Astrocyte of the cerebellum (primary cell): ENCODE measurements at regions not wholly inside any gene's neighbourhood (a gene's known extent, or its start where the extent isn't known, plus 50 kb on each side); places are given as distances from the start of the nearest gene placed in this dataset.
"Not testable (repeated sequence)": the region's sequence is repeated elsewhere in the genome, so short reads cannot be mapped to it uniquely, and the experiment has no call there.

Experiments used
- DNase-seq: peaks from one replicate; pipeline ENCODE4 v3.0.0-alpha.2; 2011; ENCODE audit warnings: low read depth
- H3K4me3 ChIP-seq: 2 replicates; pipeline ENCODE4 v1.5.1; 2011; ENCODE audit warnings: mild to moderate bottlenecking, low read depth, low read length, moderate library complexity
- CTCF ChIP-seq: IDR thresholded peaks from 2 replicates; pipeline ENCODE4 v1.5.1; 2012; ENCODE audit warnings: low read length, low read depth, moderate library complexity, mild to moderate bottlenecking; ENCODE audit errors: missing control alignments
- in situ Hi-C: cut with HindIII; loops from 2 replicates; pipeline ENCODE4 v1.10.0; 2017; ENCODE audit warnings: low sequenced_read_pairs

GRCh38 chr12:46065412-46066166, 75.2 kb upstream of the SCAF11 start:
- in situ Hi-C loops: no loop called here
- no peak for DNase-seq
- TF ChIP-seq CTCF: no peak
- H3K4me3 ChIP-seq: no peak overlapping the region

- H3K4me3 ChIP-seq: no peak overlapping the region
- no peak for TF ChIP-seq CTCF
- DNase-seq: no peak
- in situ Hi-C loops: no loop called here
Measured at GRCh38 chr12:46064548-46064947, 74.2 kb upstream of the SCAF11 start.

DNA sequence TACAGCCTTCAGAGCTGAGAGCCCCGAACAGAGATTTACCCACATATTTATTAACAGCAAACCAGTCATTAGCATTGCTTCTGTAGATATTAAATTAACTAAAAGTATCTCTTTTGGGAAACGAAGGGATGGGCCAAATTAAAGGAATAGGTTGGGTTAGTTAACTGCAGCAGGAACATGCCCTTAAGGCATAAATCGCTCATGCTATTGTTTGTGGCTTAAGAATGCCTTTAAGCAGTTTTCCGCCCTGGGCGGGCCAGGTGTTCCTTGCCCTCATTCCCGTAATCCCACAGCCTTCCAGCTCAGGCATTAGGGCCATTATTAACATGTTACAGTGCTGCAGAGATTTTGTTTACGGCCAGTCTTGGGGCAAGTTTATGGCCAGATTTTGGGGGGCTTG, 68.3 kb upstream of the SCAF11 start:
- DNase-seq, H3K4me3 ChIP-seq, in situ Hi-C loops: not testable (repeated sequence)

- no peak for DNase-seq
- in situ Hi-C loops: no loop called here
- H3K4me3 ChIP-seq: no peak overlapping the region
- no peak for TF ChIP-seq CTCF
Measured at GRCh38 chr12:46050805-46051204, 60.4 kb upstream of the SCAF11 start.

GRCh38 chr12:46049665-46050064, 59.3 kb upstream of the SCAF11 start:
- H3K4me3 ChIP-seq: no peak overlapping the region
- TF ChIP-seq CTCF: no peak
- DNase-seq: no peak
- in situ Hi-C loops: no loop called here

DNA sequence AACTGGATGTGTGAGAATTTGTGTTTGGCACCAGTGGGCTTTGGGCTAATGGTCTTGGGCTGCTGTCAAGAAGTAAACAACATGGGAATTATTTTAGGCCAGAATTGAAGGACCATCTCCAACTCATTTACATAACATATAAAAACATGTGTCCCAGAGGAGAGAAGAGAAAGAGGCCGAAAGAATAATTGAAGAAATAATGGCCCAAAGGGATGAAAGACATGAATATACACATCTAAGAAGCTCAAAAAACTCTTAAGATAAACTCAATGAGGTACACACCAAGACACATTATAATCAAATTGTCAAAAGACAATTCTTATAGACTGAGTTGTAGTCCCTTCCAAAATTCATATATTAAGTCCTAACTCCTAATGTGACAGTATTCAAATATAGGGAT, 56.1 kb upstream of the SCAF11 start:
- DNase-seq: no peak
- in situ Hi-C loops: no loop called here
- no peak for TF ChIP-seq CTCF
- no peak overlapping the region for H3K4me3 ChIP-seq

- no peak for TF ChIP-seq CTCF
- H3K4me3 ChIP-seq: no peak overlapping the region
- DNase-seq: no peak
- in situ Hi-C loops: no loop called here
Measured at GRCh38 chr12:46043972-46044520, 53.7 kb upstream of the SCAF11 start.
